Activated B cell treated with CpG ODN at 0.5 μM for 24 hours (primary cell): ENCODE measurements at regions not wholly inside any gene's neighbourhood (a gene's known extent, or its start where the extent isn't known, plus 50 kb on each side); places are given as distances from the start of the nearest gene placed in this dataset.
"Not testable (repeated sequence)": the region's sequence is repeated elsewhere in the genome, so short reads cannot be mapped to it uniquely, and the experiment has no call there.

Experiments
- ATAC-seq: fragments of 200-7000 bp; cut with Tn5 transposase; one replicate; pipeline ENCODE4 v1.10.0; 2021; ENCODE audit warnings: low read depth, mild to moderate bottlenecking, moderate library complexity
- CTCF ChIA-PET: fragments of 350-600 bp; sonication (Branson Sonifier 250); formaldehyde crosslinking; loops from one replicate; lab custom pipeline; 2021; ENCODE audit warnings: antibody characterized with exemption; lab: Charles Lee
- POLR2A ChIA-PET: fragments of 350-600 bp; sonication (Branson Sonifier 250); formaldehyde crosslinking; loops from one replicate; lab custom pipeline; 2021; ENCODE audit warnings: antibody characterized with exemption; lab: Charles Lee
- DNase-seq: peaks from one replicate; pipeline ENCODE4 v3.0.0; 2022
- H3K27ac Mint-ChIP-seq: one replicate; pipeline ENCODE4 v1.8.0; 2020; ENCODE audit warnings: mixed read lengths
- H3K27me3 Mint-ChIP-seq: one replicate; pipeline ENCODE4 v1.8.0; 2021; ENCODE audit warnings: mixed read lengths
- H3K36me3 Mint-ChIP-seq: one replicate; pipeline ENCODE4 v1.8.0; 2021; ENCODE audit warnings: low read depth, mixed read lengths
- H3K4me1 Mint-ChIP-seq: one replicate; pipeline ENCODE4 v1.8.0; 2021; ENCODE audit warnings: mixed read lengths
- H3K4me3 Mint-ChIP-seq: one replicate; pipeline ENCODE4 v1.8.0; 2020; ENCODE audit warnings: mild to moderate bottlenecking, mixed read lengths
- H3K9me3 Mint-ChIP-seq: one replicate; pipeline ENCODE4 v1.8.0; 2020; ENCODE audit warnings: mixed read lengths
- CTCF ChIP-seq: fragments of 200-600 bp; IDR thresholded peaks from one replicate; pipeline ENCODE4 v1.8.0; 2022; ENCODE audit warnings: antibody characterized with exemption, mild to moderate bottlenecking
- intact Hi-C: fragments of 100-400 bp; cut with micrococcal nuclease; formaldehyde crosslinking; loops from one replicate; pipeline ENCODE4 v1.15.1; 2024

- intact Hi-C loops: no loop called here
- no peaks in the 10 kb centered on the region for H3K9me3 Mint-ChIP-seq
- H3K36me3 Mint-ChIP-seq: no peaks in the 10 kb centered on the region
- no peak overlapping the region for H3K4me3 Mint-ChIP-seq
- POLR2A ChIA-PET: no interaction called here
- DNase-seq (no peak), ATAC-seq (no peak)
- CTCF ChIA-PET: no interaction called here
- H3K27ac Mint-ChIP-seq: no peak overlapping the region
- TF ChIP-seq CTCF: no peak
- H3K4me1 Mint-ChIP-seq: no peaks in the 10 kb centered on the region
- no peaks in the 10 kb centered on the region for H3K27me3 Mint-ChIP-seq
These were observed 76.6 kb upstream of the PAM start for GRCh38 chr5:102678267-102679058.

GRCh38 chr5:102681403-102681983 lies 73.6 kb upstream of the PAM start:
- Mint-ChIP-seq H3K27ac (no peak overlapping the region), H3K4me3 (no peak overlapping the region), H3K4me1 (no peaks in the 10 kb centered on the region), H3K9me3 (no peaks in the 10 kb centered on the region), H3K36me3 (no peaks in the 10 kb centered on the region), H3K27me3 (no peaks in the 10 kb centered on the region)
- no peak for TF ChIP-seq CTCF
- ChIA-PET CTCF (interaction anchor here (0.8 to 2.5 kb wide), 7 partner anchors 12 to 543 kb away, joined by 3 to 16 read pairs (median 4); no protein-coding TSS in a partner anchor), POLR2A (no interaction called here)
- ATAC-seq: peak; percentile 31
- DNase-seq: no peak
- intact Hi-C loops: loop anchor here (1.0 to 5.0 kb wide), 3 partner anchors 111 to 458 kb away; no protein-coding TSS in a partner anchor

- DNase-seq (no peak), ATAC-seq (no peak)
- Mint-ChIP-seq H3K4me3 (no peak overlapping the region), H3K27ac (no peak overlapping the region), H3K9me3 (no peaks in the 10 kb centered on the region), H3K36me3 (no peaks in the 10 kb centered on the region), H3K4me1 (no peaks in the 10 kb centered on the region), H3K27me3 (no peaks in the 10 kb centered on the region)
- ChIA-PET CTCF (interaction anchor here (0.8 to 2.5 kb wide), 6 partner anchors 13 to 543 kb away, joined by 3 to 16 read pairs (median 4); no protein-coding TSS in a partner anchor), POLR2A (no interaction called here)
- intact Hi-C loops: loop anchor here (5.0 kb wide), 1 partner anchor 110 kb away; no protein-coding TSS in a partner anchor
- TF ChIP-seq CTCF: no peak
These were observed 72.9 kb upstream of the PAM start for GRCh38 chr5:102682101-102682647.

- H3K36me3 Mint-ChIP-seq, DNase-seq, CTCF ChIA-PET, H3K27ac Mint-ChIP-seq, H3K4me1 Mint-ChIP-seq, intact Hi-C loops, H3K4me3 Mint-ChIP-seq, POLR2A ChIA-PET, H3K27me3 Mint-ChIP-seq, H3K9me3 Mint-ChIP-seq, ATAC-seq: not testable (repeated sequence)
These were observed 67.0 kb upstream of the PAM start for GRCh38 chr5:102688076-102688475.

- intact Hi-C loops, H3K4me1 Mint-ChIP-seq, H3K27me3 Mint-ChIP-seq, H3K9me3 Mint-ChIP-seq, H3K36me3 Mint-ChIP-seq, H3K4me3 Mint-ChIP-seq, H3K27ac Mint-ChIP-seq, POLR2A ChIA-PET, DNase-seq, ATAC-seq, CTCF ChIA-PET: not testable (repeated sequence)
These were observed 66.3 kb upstream of the PAM start for GRCh38 chr5:102688581-102689342.
